HG02938 (cell line): ENCODE measurements at regions not wholly inside any gene's neighbourhood (a gene's known extent, or its start where the extent isn't known, plus 50 kb on each side); places are given as distances from the start of the nearest gene placed in this dataset.

Experiments used
- ATAC-seq: cut with Tn5 transposase; IDR thresholded peaks from one replicate; pipeline ENCODE4 v1.9.1; 2021; ENCODE audit warnings: mild to moderate bottlenecking, moderate library complexity; ENCODE audit not compliant: unreplicated experiment

- no peak for ATAC-seq
Measured at GRCh38 chr13:26967119-26968038, 204.2 kb downstream of the USP12 start.

GRCh38 chr13:26966701-26967080, 204.9 kb downstream of the USP12 start:
- no peak for ATAC-seq

GRCh38 chr13:26965952-26966700, 205.5 kb downstream of the USP12 start:
- ATAC-seq = no peak

GRCh38 chr13:26964278-26965250, 204.0 kb upstream of the GPR12 start:
- no peak for ATAC-seq

GRCh38 chr13:26962671-26963070, 202.1 kb upstream of the GPR12 start:
- no peak for ATAC-seq

GRCh38 chr13:26961890-26962615, 201.5 kb upstream of the GPR12 start:
- ATAC-seq = no peak

GRCh38 chr13:26957182-26957581, 196.6 kb upstream of the GPR12 start:
- no peak for ATAC-seq

- ATAC-seq = no peak
Measured at GRCh38 chr13:26956522-26957142, 196.0 kb upstream of the GPR12 start.

GRCh38 chr13:26954976-26955375, 194.4 kb upstream of the GPR12 start:
- no peak for ATAC-seq

GRCh38 chr13:26953291-26953690, 192.7 kb upstream of the GPR12 start:
- no peak for ATAC-seq

- no peak for ATAC-seq
Measured at GRCh38 chr13:26952551-26953143, 192.1 kb upstream of the GPR12 start.

GRCh38 chr13:26951581-26952177, 191.1 kb upstream of the GPR12 start:
- ATAC-seq = no peak

- no peak for ATAC-seq
Measured at GRCh38 chr13:26950968-26951367, 190.4 kb upstream of the GPR12 start.

- ATAC-seq = no peak
Measured at GRCh38 chr13:26950546-26950945, 190.0 kb upstream of the GPR12 start.

- ATAC-seq = no peak
Measured at GRCh38 chr13:26949701-26950502, 189.3 kb upstream of the GPR12 start.

GRCh38 chr13:26948353-26948752, 187.8 kb upstream of the GPR12 start:
- no peak for ATAC-seq

GRCh38 chr13:26946684-26947343, 186.2 kb upstream of the GPR12 start:
- no peak for ATAC-seq

GRCh38 chr13:26943748-26944147, 183.2 kb upstream of the GPR12 start:
- no peak for ATAC-seq
